ENCODE measurements at regions not wholly inside any gene's neighbourhood (a gene's known extent, or its start where the extent isn't known, plus 50 kb on each side); places are given as distances from the start of the nearest gene placed in this dataset.

DNA sequence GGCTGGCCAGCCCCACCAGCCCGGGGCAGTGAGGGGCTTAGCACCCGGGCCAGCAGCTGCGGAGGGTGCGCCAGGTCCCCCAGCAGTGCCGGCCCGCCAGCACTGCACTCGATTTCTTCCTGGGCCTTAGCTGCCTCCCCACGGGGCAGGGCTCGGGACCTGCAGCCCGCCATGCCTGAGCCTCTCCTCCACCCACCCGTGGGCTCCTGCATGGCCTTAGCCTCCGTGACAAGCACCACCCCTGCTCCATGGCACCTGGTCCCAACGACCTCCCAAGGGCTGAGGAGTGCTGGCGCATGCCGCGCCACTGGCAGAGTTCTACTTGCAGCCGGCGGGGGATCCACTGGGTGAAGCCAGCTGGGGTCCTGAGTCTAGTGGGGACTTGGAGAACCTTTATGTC is 452.6 kb downstream of the AGTPBP1 start (continued):
- TF ChIP-seq, protein P1, sequence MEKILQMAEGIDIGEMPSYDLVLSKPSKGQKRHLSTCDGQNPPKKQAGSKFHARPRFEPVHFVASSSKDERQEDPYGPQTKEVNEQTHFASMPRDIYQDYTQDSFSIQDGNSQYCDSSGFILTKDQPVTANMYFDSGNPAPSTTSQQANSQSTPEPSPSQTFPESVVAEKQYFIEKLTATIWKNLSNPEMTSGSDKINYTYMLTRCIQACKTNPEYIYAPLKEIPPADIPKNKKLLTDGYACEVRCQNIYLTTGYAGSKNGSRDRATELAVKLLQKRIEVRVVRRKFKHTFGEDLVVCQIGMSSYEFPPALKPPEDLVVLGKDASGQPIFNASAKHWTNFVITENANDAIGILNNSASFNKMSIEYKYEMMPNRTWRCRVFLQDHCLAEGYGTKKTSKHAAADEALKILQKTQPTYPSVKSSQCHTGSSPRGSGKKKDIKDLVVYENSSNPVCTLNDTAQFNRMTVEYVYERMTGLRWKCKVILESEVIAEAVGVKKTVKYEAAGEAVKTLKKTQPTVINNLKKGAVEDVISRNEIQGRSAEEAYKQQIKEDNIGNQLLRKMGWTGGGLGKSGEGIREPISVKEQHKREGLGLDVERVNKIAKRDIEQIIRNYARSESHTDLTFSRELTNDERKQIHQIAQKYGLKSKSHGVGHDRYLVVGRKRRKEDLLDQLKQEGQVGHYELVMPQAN (IDR thresholded peaks at IDR 0.05; ENCODE audit: borderline replicate concordance), result no peak
- TF ChIP-seq TCF3 (CRISPR knock-in tag; IDR thresholded peaks at IDR 0.05) (no peak), SMC3 (conservative IDR thresholded peaks at IDR 0.05; ENCODE audit: insufficient read depth, low read depth, low read length) (no peak), SNIP1 (IDR thresholded peaks at IDR 0.05; ENCODE audit: low read depth) (no peak)

DNA sequence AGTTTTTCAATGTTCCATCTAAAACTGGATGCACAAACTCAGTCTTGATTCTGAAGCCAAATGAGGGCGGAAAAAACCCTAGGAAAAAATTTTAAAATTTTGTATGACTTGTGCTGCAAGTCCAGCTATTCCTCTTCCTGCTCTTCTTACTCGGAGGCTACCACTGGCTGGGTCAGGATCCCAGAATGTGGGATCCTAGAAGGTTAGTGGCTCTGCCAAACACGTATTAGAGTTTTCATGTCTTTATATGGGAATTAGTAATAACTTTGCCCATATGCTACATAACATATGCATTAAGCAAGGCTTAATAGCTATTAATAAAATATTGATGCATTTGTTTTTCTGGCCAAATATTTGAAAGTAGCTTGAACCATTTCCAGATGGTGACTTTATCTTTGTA is 458.3 kb downstream of the AGTPBP1 start:
- in situ Hi-C loops (cut with MboI), result no loop called here
- ATAC-seq, result no peak
- H3K4me1 ChIP-seq (replicated peaks in 1 of 2; ENCODE audit: control insufficient read depth in 2 of 2, insufficient read depth in 2 of 2, low read length in 2 of 2), result no peaks in the 10 kb centered on the region
- no peak overlapping the region for H3K27ac ChIP-seq (ENCODE audit: extremely low read depth, low read depth, low read length)
- no peak overlapping the region for H3K4me3 ChIP-seq
- no peaks in the 10 kb centered on the region for H3K9me3 ChIP-seq (replicated peaks; ENCODE audit: control insufficient read depth, insufficient read depth, low read depth, low read length)
- no peaks in the 10 kb centered on the region for H3K36me3 ChIP-seq (ENCODE audit: control insufficient read depth, insufficient read depth, low read length)
- CTCF ChIA-PET (ENCODE audit: low intra/inter-chr PET ratio), result no interaction called here
- H3K4me2 ChIP-seq (ENCODE audit: insufficient read depth, low read length), result no peak overlapping the region
- H2AFZ ChIP-seq (ENCODE audit: low read depth, low read length), result no peak overlapping the region
- no TSS peak for BruUV-seq (replicated peaks)
- FAIRE-seq, result no peak
- no peak for DNase-seq (ENCODE audit: extremely low read depth in 1 of 4, low spot score in 3 of 4)
- intact Hi-C loops (cut with micrococcal nuclease), result no loop called here
- no peaks in the 10 kb centered on the region for H3K9me1 ChIP-seq (ENCODE audit: control insufficient read depth, insufficient read depth, low read length)
- H3K9ac ChIP-seq (ENCODE audit: insufficient read depth in 1 of 2, low read depth in 2 of 2, low read length in 2 of 2), result no peak overlapping the region
- H3K27me3 ChIP-seq (ENCODE audit: control insufficient read depth in 2 of 2, insufficient read depth in 2 of 2, low read length in 2 of 2), result no peaks in the 10 kb centered on the region
- no peaks in the 10 kb centered on the region for H3K79me2 ChIP-seq (ENCODE audit: control insufficient read depth, insufficient read depth, low read length)
- 2% methylated on average over 3 of the region's 3 CpGs for WGBS (ENCODE audit: insufficient coverage, low coverage, missing lambda C conversion rate)
- POLR2A ChIA-PET, result interaction anchor here (0.5 kb wide), 1 partner anchor 358 kb away, joined by 3 read pairs; no protein-coding TSS in a partner anchor
- no peaks in the 10 kb centered on the region for H4K20me1 ChIP-seq (replicated peaks; ENCODE audit: control insufficient read depth, insufficient read depth, low read length)
- TF ChIP-seq ZNF384 (IDR thresholded peaks at IDR 0.05; ENCODE audit: low read depth, low read length), result no peak
- TF ChIP-seq, protein P2, sequence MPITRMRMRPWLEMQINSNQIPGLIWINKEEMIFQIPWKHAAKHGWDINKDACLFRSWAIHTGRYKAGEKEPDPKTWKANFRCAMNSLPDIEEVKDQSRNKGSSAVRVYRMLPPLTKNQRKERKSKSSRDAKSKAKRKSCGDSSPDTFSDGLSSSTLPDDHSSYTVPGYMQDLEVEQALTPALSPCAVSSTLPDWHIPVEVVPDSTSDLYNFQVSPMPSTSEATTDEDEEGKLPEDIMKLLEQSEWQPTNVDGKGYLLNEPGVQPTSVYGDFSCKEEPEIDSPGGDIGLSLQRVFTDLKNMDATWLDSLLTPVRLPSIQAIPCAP (CRISPR knock-in tag; IDR thresholded peaks at IDR 0.05; ENCODE audit: borderline replicate concordance), result no peak
- TF ChIP-seq, protein P3, sequence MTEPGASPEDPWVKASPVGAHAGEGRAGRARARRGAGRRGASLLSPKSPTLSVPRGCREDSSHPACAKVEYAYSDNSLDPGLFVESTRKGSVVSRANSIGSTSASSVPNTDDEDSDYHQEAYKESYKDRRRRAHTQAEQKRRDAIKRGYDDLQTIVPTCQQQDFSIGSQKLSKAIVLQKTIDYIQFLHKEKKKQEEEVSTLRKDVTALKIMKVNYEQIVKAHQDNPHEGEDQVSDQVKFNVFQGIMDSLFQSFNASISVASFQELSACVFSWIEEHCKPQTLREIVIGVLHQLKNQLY (CRISPR knock-in tag; conservative IDR thresholded peaks at IDR 0.05), result no peak
